CD4-positive, alpha-beta T cell (primary cell): ENCODE measurements at regions not wholly inside any gene's neighbourhood (a gene's known extent, or its start where the extent isn't known, plus 50 kb on each side); places are given as distances from the start of the nearest gene placed in this dataset.

Experiments
- ATAC-seq: fragments of 200-7000 bp; cut with Tn5 transposase; one replicate; pipeline ENCODE4 v1.10.0; 2022; ENCODE audit warnings: mild to moderate bottlenecking; ENCODE audit not compliant: poor library complexity
- CTCF ChIA-PET: fragments of 350-600 bp; sonication (Branson Sonifier 250); formaldehyde crosslinking; loops from one replicate; lab custom pipeline; 2021; ENCODE audit warnings: antibody characterized with exemption, inconsistent platforms; lab: Charles Lee
- POLR2A ChIA-PET: fragments of 350-600 bp; sonication (Branson Sonifier 250); formaldehyde crosslinking; loops from one replicate; lab custom pipeline; 2021; ENCODE audit warnings: antibody characterized with exemption, inconsistent platforms; lab: Charles Lee
- DNase-seq, 14 experiments: peaks; one replicate each; pipeline ENCODE4 v3.0.0-alpha.2; 2013 to 2020; ENCODE audit warnings: mixed read lengths in 2 of 14
- H3K27ac ChIP-seq, 2 donors: one replicate each; pipeline versions ENCODE4 v1.5.1 to v1.7.0; 2013; ENCODE audit warnings: low read length in 2 of 2, low read depth in 1 of 2, mild to moderate bottlenecking in 1 of 2
- H3K27me3 ChIP-seq, 2 experiments: 1 replicate in 1 of 2; 2 replicates in 1 of 2; pipeline versions ENCODE4 v1.6.1 to v1.7.0; 2013; ENCODE audit warnings: low read length in 2 of 2, control low read depth in 1 of 2, mild to moderate bottlenecking in 1 of 2, moderate library complexity in 1 of 2; ENCODE audit not compliant: insufficient read depth in 2 of 2, control insufficient read depth in 1 of 2
- H3K36me3 ChIP-seq: one replicate; pipeline ENCODE4 v1.6.1; 2013; ENCODE audit warnings: low read length, control low read depth; ENCODE audit not compliant: insufficient read depth
- H3K4me1 ChIP-seq: one replicate; pipeline ENCODE4 v1.6.1; 2013; ENCODE audit warnings: low read length, control low read depth; ENCODE audit not compliant: insufficient read depth
- H3K4me3 ChIP-seq: one replicate; pipeline ENCODE4 v1.5.1; 2013; ENCODE audit warnings: mild to moderate bottlenecking, low read length, moderate library complexity
- H3K9me3 ChIP-seq, 2 experiments: 1 replicate in 1 of 2; 2 replicates in 1 of 2; pipeline versions ENCODE4 v1.6.1 to v1.7.0; 2013; ENCODE audit warnings: low read length in 2 of 2, mild to moderate bottlenecking in 2 of 2, control low read depth in 1 of 2, moderate library complexity in 1 of 2; ENCODE audit not compliant: control insufficient read depth in 1 of 2, insufficient read depth in 1 of 2
- H3K27ac Mint-ChIP-seq: one replicate; pipeline ENCODE4 v1.8.0; 2020; ENCODE audit warnings: mixed read lengths
- H3K27me3 Mint-ChIP-seq: one replicate; pipeline ENCODE4 v1.8.0; 2021; ENCODE audit warnings: mixed read lengths
- H3K36me3 Mint-ChIP-seq: one replicate; pipeline ENCODE4 v1.8.0; 2021; ENCODE audit warnings: low read depth, mixed read lengths
- H3K4me1 Mint-ChIP-seq: one replicate; pipeline ENCODE4 v1.8.0; 2021; ENCODE audit warnings: low read depth, mixed read lengths
- H3K4me3 Mint-ChIP-seq: one replicate; pipeline ENCODE4 v1.8.0; 2020; ENCODE audit warnings: mild to moderate bottlenecking, mixed read lengths
- H3K9me3 Mint-ChIP-seq: one replicate; pipeline ENCODE4 v1.8.0; 2020; ENCODE audit warnings: mixed read lengths
- intact Hi-C, 2 experiments: fragments of 100-400 bp; cut with DNase I in 1 of 2; cut with micrococcal nuclease in 1 of 2; formaldehyde crosslinking; loops; one replicate each; pipeline versions ENCODE4 v1.15.1 to v1.9.0; 2023 to 2025; cut with DNase I, micrococcal nuclease
- TF ChIP-seq, protein P1 (sequence below): fragments of 200-600 bp; IDR thresholded peaks from one replicate; pipeline ENCODE4 v1.8.0; 2022; ENCODE audit warnings: antibody characterized with exemption, mild to moderate bottlenecking

DNA sequence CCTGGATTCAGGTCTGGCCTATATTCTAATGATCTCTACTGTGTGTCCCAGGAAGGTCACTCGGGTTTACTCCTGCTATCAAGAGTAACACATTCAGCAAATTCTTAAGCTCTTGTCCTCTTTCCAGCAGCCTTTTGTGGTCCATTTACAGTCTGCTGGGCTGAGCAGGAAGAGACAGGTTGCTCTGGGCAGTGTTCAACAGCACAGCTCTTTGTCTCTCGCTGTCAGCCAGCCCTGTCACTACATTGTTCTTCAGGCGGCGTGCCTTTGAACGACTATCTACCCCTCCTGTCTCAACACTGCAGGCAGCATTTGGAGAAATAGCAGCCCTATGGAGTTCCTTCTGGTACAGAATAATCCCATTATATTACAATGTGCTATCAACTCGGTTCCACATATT is 192.2 kb upstream of the TBX20 start:
- Histone ChIP-seq H3K27me3 (peaks cover 0 to 3% of the 10 kb centered on the region in 2 experiments), H3K27ac (no peak overlapping the region), H3K4me1 (no peaks in the 10 kb centered on the region), H3K4me3 (no peak overlapping the region), H3K36me3 (no peaks in the 10 kb centered on the region), H3K9me3 (no peaks in the 10 kb centered on the region)
- intact Hi-C loops: no loop called here
- DNase-seq: no peak
- TF ChIP-seq, protein P1, sequence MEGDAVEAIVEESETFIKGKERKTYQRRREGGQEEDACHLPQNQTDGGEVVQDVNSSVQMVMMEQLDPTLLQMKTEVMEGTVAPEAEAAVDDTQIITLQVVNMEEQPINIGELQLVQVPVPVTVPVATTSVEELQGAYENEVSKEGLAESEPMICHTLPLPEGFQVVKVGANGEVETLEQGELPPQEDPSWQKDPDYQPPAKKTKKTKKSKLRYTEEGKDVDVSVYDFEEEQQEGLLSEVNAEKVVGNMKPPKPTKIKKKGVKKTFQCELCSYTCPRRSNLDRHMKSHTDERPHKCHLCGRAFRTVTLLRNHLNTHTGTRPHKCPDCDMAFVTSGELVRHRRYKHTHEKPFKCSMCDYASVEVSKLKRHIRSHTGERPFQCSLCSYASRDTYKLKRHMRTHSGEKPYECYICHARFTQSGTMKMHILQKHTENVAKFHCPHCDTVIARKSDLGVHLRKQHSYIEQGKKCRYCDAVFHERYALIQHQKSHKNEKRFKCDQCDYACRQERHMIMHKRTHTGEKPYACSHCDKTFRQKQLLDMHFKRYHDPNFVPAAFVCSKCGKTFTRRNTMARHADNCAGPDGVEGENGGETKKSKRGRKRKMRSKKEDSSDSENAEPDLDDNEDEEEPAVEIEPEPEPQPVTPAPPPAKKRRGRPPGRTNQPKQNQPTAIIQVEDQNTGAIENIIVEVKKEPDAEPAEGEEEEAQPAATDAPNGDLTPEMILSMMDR: no peak
- peaks cover 46% of the 10 kb centered on the region for H3K27me3 Mint-ChIP-seq
- H3K4me3 Mint-ChIP-seq: no peak overlapping the region
- POLR2A ChIA-PET: no interaction called here
- no peaks in the 10 kb centered on the region for H3K9me3 Mint-ChIP-seq
- no peak for ATAC-seq
- H3K27ac Mint-ChIP-seq: no peak overlapping the region
- H3K36me3 Mint-ChIP-seq: no peaks in the 10 kb centered on the region
- CTCF ChIA-PET: no interaction called here
- no peaks in the 10 kb centered on the region for H3K4me1 Mint-ChIP-seq

DNA sequence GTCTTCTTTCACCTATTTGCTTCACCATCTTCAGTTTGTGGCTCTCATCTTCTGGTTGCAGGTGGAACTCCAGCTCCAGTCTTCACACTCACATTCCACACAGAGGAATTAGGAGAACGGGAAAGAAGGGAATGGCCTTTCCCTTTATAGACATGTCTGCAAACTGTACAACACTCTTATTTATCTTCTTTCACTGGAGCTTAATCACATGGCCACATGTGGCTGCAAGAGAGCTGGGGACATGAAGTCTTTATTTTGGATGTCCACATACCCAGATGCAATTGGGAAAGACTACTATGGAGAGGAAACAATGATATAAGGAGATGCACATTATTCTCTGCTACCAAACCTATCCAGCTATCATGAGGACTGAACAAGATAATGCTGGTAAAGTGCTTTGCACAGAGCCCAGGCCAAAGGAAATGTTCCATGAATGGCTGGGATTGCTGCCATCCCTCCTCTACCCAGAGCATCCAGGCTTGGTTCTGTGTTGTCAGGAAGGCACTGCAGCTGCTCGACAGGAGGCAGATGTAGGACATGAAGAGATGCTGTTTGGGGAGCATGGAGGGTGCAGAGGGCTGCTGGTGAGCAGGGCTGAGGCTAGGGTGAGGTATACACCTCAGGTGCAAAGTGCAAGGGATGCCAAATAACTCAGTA is 183.8 kb upstream of the TBX20 start:
- Histone ChIP-seq H3K4me3 (no peak overlapping the region), H3K27me3 (no peaks in the 10 kb centered on the region), H3K36me3 (no peaks in the 10 kb centered on the region), H3K9me3 (no peaks in the 10 kb centered on the region), H3K27ac (no peak overlapping the region), H3K4me1 (no peaks in the 10 kb centered on the region)
- no peak overlapping the region for H3K27ac Mint-ChIP-seq
- no peaks in the 10 kb centered on the region for H3K9me3 Mint-ChIP-seq
- DNase-seq (no peak), ATAC-seq (no peak)
- H3K27me3 Mint-ChIP-seq: peaks cover 11% of the 10 kb centered on the region
- ChIA-PET CTCF (no interaction called here), POLR2A (no interaction called here)
- no peak overlapping the region for H3K4me3 Mint-ChIP-seq
- no peaks in the 10 kb centered on the region for H3K36me3 Mint-ChIP-seq
- no peaks in the 10 kb centered on the region for H3K4me1 Mint-ChIP-seq
- TF ChIP-seq, protein P1: no peak
- intact Hi-C loops: no loop called here

DNA sequence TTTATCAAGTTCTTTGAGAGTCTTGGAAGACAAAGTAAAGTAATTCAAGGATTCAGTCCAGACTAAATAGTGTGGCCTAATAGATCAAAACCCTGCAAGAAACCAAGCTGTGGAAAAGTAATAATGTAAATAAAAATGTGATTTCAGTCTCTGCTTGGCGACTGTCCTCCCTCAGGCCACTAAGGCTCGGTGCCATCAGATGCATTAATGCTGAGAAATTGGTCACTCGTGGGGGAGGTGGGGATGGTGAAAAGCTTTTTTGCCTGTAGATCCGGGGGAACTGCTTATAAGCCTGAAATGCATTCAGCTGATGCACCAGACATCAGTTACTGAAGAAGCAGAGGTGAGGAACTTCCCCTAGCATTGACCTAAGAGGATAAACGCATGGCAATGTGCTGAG is 182.6 kb upstream of the TBX20 start:
- DNase-seq (no peak), ATAC-seq (no peak)
- ChIA-PET CTCF (no interaction called here), POLR2A (no interaction called here)
- H3K9me3 ChIP-seq: no peaks in the 10 kb centered on the region
- no peaks in the 10 kb centered on the region for H3K4me1 Mint-ChIP-seq
- peaks cover 4% of the 10 kb centered on the region for H3K9me3 Mint-ChIP-seq
- no peak overlapping the region for H3K27ac Mint-ChIP-seq
- H3K36me3 ChIP-seq: no peaks in the 10 kb centered on the region
- H3K36me3 Mint-ChIP-seq: no peaks in the 10 kb centered on the region
- H3K4me1 ChIP-seq: no peaks in the 10 kb centered on the region
- H3K27ac ChIP-seq: no peak overlapping the region
- H3K27me3 ChIP-seq: no peaks in the 10 kb centered on the region
- H3K4me3 ChIP-seq: no peak overlapping the region
- no peak overlapping the region for H3K4me3 Mint-ChIP-seq
- TF ChIP-seq, protein P1: no peak
- intact Hi-C loops: no loop called here
- H3K27me3 Mint-ChIP-seq: peaks cover 11% of the 10 kb centered on the region
